HG03571 (cell line): ENCODE measurements at regions not wholly inside any gene's neighbourhood (a gene's known extent, or its start where the extent isn't known, plus 50 kb on each side); places are given as distances from the start of the nearest gene placed in this dataset.
"Not testable (repeated sequence)": the region's sequence is repeated elsewhere in the genome, so short reads cannot be mapped to it uniquely, and the experiment has no call there.

Experiments used
- ATAC-seq: cut with Tn5 transposase; IDR thresholded peaks from one replicate; pipeline ENCODE4 v1.9.1; 2021; ENCODE audit not compliant: unreplicated experiment

DNA sequence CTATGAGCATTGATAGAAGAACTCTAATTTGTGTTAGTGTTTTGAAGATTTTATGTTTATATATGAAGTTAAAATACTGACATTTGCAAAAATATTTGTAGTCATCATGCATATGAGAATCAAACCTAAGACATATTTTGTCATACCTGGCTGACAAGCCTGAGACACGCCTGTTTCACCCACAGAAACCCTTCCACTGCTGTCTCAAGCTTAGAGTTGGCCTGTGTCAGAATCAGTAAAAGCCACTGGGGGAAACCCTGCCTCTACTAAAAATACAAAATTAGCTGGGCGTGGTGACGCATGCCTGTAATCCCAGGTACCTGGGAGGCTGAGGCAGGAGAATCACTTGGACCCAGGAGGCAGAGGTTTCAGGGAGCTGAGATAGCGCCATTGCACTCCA is 218.0 kb upstream of the C1QTNF3 start:
- not testable (repeated sequence) for ATAC-seq

DNA sequence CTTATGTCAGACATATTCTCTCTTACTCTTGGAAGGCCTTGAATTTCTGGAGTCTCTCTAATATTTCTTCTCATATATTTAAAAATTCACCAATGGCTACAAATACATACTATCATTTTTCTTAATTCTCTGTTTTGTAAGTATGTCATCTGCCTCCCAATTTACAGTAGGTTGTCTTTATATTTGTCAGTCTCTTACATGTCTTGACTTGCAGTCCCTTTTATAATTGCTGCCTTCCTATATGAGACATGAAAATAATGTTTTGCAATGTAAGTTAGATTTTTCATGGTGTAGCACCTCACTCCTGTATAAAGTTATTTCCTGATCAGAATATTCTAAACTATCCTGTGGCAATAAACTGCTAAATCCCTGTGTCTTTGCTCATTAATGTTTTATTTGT is 223.1 kb upstream of the C1QTNF3 start:
- ATAC-seq: not testable (repeated sequence)

DNA sequence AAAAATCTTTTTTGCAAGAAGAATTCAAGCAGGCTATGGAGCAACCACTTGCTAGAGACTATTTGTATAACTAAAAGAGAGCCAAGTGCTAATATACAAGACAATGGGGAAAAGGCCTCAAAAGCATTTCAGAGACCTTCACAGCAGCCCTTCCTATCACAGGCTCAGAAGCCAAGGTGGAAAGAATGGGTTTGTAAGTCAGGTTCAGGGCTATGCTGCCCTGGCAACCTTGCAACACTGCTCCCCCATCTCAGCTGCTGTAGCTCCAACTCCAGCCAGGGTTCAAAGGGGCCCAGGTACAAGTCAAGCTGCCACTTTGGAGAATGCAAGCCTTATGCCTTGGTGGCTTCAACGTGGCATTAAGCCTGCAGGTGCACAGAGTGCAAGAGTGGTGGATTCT is 253.7 kb upstream of the C1QTNF3 start:
- ATAC-seq: not testable (repeated sequence)

DNA sequence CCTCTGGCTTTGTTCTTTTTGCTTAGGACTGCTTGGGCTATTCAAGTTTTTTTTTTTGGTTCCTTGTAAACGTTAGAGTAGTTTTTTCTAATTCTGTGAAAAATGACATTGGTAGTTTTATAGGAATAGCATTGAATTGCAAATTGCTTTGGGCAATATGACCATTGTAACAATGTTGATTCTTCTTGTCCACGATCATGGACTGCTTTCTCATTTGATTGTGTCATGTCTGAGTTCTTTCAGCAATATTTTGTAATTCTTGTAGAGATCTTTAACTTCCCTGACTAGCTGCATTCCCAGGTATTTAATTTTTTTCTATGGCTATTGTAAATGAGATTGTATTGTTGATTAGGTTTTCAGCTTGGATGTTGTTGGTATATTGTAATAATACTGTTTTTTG is 286.2 kb upstream of the C1QTNF3 start:
- ATAC-seq: not testable (repeated sequence)

DNA sequence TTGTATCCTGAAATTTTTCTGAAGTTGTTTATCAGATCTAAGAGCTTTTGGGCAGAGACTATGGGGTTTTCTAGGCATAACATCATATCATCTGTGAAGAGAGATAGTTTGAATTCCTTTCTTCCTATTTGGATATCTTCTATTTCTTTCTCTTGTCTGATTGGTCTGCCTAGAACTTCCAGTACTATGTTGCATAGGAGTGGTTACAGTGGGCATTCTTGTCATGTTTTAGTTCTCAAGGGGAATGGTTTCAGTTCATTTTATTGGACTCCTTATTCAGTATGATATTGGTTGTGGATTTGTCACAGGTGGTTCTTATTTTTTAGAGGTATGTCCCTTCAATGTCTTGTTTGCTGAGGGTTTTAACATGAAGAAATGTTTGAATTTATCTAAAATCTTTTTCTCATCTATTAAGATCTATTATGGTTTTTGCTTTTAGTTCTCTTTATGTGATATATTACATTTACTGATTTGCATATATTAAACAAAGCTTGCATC is 286.6 kb upstream of the C1QTNF3 start:
- ATAC-seq: not testable (repeated sequence)

DNA sequence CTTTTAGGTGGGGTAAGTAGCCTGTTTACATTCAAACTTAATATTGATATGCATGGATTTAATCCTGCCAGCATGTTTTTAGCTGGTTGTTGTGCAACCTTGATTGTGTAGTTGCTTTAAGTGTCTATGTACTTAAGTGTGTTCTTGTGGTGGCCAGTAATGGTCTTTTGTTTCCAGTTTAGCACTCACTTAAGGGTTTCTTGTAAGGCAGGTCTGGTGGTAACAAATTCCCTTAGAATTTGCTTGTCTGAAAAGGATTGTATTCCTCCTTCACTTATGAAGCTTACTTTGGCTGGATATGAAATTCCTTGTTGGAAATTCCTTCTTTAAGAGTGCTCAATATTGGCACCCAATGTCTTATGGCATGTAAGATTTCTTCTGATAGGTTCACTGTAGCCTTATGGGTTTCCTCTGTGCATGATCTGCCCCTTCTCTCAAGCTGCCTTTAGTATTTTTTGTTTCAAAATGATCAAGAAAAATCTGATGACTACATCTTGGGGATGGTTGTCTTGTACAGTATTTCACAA is 289.0 kb upstream of the C1QTNF3 start:
- ATAC-seq: not testable (repeated sequence)

DNA sequence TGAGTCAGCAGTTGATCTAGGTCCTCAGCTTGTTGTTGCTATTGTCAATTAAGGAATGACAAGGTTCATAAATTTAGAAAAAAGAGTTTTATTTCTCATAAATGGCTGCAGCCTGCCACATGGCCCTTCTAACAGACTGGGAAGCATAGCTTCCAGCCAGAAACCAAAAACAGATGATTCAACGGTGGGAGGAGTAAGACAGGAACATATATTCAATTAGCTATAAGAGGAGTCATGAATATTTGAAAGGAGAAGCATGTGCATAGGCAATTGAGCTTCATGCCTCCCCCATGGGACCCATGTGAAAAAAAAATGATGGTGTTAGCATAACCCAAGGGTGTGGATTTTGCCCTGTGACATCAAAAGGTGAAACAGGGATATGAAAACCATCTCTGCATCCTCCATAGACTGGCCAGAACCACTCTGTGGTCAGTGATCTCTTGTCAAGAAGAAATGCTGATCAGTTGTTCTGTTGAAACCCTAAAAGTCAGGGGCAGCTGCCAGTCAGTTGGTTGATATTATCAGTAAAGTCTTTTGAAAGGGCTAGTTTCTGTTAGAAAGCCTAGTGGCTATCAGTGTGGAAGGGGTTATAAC is 296.5 kb upstream of the C1QTNF3 start:
- not testable (repeated sequence) for ATAC-seq

DNA sequence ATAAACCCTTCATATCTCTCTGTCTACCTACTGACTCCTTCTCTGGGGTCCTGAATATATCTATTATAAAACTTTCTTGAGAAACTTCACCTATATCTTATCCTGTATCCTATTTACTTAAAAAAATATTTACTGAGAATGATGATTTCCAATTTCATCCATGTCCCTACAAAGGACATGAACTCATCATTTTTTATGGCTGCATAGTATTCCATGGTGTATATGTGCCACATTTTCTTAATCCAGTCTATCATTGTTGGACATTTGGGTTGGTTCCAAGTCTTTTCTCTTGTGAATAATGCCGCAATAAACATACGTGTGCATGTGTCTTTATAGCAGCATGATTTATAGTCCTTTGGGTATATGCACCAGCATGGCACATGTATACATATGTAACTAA is 301.7 kb upstream of the RAI14 start:
- not testable (repeated sequence) for ATAC-seq

DNA sequence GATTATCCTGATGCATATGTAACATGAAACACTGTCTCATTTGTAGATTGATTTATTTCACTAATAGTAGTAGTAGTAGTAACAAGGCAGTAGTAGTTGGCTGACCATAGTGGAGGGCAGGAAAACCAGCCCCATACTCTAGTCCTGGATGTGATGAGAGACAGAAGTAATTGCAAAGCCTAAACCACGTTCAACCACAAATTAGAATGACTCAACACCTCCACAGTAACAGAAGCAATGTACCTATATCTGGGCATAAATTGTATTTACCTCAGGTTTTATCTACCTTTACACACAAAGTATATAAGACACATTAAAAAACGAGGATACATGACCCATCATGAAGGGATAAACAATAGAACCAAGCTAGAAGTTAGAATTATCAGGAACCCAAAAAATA is 284.7 kb upstream of the RAI14 start:
- ATAC-seq: not testable (repeated sequence)

DNA sequence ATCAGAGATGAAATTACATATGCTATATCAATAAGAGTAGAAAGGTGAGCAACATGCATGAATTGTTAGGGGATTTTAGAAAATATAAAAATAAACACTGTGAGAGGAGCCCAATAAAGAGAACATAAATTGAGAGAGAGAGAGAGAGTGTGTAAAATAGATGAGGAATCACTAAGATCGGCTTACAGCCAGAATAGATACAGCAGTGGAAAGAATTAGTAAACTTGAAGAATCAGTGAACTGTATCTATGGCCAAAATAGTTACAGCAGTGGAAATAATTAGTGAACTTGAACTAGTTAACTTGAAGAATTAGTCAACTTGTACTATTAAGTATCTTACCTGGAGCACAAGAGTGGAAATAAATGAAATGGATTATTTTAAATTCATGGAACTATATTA is 284.3 kb upstream of the RAI14 start:
- not testable (repeated sequence) for ATAC-seq

DNA sequence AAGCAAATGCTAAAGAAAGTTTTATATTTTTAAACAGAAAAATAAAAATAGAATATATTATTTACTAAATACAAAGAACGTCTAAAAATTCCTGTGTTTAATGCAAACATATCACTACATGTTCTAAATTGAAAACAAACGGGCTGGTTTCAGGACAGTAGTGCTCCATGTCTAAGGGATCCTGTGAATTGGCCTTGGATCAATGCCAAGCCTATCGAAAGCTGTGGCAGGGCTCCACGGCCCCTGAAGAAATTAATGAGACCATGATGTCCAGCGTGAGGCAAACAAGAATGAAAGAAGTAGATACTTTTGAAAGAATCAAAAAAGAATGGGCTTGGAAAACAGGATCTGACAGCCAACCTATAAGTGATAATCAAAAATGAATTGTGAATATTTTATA is 283.4 kb upstream of the RAI14 start:
- not testable (repeated sequence) for ATAC-seq

DNA sequence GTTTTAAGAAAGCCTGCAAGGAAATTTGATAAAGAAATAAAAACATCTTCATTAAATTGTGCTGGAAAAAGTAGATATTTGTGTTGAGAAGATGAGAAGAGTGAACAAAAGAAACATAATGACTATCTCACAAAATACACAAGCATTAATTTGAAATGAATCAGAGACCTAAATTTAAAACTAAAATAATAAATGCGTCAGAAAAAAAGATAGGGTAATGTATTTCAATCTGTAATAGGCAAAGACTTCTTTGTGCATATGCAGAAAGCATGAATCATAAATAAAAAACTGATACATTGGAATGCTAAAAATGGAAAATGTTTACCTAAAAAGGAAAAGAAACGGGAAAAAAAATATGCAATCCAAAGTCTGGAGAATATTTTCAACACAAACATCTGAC is 278.5 kb upstream of the RAI14 start:
- not testable (repeated sequence) for ATAC-seq

DNA sequence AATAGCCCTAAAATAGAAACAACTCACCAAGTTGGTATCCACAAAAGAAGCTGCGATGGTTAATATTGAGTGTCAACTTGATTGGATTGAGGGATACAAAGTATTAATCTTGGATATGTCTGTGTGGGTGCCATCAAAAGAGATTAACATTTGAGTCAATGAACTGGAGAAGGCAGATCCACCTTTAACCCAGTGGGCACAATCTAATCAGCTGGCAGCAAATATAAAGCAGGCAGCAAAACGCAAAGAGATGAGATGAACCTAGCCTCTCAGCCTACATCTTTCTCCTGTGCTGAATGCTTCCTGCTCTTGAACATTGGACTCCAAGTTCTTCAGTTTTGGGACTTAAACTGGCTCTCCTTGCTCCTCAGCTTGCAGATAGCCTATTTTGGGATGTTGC is 277.6 kb upstream of the RAI14 start:
- ATAC-seq: not testable (repeated sequence)

DNA sequence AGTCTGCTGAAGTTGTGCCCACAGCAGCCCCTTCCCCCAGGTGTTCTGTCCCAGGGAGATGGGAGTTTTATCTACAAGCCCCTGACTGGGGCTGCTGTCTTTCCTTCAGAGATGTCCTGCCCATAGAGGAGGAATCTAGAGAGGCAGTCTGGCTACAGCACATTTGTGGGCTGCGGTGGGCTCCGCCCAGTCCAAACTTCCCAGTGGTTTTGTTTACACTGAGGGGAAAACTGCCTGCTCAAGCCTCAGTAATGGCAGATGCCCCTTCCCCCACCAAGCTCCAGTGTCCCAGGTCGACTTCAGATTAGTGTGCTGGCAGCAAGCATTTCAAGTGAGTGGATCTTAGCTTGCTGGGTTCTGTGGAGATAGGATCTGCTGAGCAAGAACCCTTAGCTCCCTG is 267.4 kb upstream of the RAI14 start:
- ATAC-seq: not testable (repeated sequence)

DNA sequence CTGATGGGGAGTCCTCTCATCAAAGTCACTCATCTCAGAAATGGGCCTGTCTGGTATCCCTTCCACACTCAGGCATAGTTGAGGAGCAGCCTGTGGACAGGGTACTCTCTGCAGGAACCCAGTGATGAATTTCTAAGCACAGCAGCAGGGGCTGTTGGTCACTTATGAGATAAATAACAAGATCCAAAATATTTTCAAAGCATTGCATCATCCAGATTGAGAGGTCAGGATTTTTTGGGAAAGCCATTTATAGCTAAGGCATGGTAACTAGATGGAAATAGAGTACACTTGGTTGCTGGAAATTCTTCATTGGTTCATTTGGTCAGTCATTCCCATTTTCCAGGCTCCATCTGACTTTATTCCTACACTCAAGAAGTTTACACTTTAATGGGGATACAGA is 246.8 kb upstream of the RAI14 start:
- no peak for ATAC-seq

DNA sequence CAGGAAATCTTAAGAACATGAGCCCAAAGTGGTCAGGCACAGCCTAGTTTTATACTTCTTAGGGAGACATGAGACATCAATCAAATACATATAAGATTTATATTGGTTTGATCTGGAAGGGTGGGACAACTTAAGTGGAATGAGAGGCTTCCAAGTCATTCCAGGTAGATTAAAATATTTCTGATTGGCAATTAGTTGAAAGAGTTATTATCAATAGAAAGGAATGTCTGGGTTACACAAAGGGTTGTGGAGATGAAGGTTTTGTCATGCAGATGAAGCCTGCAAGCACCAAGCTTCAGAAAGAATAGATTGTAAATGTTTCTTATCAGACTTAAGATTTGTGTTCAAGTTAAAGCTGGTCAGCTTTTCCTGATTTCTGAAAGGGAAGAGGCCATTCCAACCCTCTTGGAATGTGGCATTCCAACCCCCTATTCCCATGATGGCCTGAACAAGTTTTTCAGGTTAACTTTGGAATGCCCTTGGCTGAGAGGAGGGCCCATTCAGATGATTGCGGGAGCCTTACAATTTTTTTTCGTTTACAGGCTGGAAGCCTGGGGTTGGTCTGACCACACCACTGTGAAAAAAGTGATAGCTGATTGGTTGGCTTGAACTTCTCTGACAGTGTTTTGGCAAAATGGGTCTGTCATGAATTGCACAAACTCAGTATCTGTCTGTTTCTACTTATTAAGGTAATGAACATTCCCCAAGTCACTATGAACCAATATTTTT is 245.6 kb upstream of the RAI14 start:
- ATAC-seq: no peak

DNA sequence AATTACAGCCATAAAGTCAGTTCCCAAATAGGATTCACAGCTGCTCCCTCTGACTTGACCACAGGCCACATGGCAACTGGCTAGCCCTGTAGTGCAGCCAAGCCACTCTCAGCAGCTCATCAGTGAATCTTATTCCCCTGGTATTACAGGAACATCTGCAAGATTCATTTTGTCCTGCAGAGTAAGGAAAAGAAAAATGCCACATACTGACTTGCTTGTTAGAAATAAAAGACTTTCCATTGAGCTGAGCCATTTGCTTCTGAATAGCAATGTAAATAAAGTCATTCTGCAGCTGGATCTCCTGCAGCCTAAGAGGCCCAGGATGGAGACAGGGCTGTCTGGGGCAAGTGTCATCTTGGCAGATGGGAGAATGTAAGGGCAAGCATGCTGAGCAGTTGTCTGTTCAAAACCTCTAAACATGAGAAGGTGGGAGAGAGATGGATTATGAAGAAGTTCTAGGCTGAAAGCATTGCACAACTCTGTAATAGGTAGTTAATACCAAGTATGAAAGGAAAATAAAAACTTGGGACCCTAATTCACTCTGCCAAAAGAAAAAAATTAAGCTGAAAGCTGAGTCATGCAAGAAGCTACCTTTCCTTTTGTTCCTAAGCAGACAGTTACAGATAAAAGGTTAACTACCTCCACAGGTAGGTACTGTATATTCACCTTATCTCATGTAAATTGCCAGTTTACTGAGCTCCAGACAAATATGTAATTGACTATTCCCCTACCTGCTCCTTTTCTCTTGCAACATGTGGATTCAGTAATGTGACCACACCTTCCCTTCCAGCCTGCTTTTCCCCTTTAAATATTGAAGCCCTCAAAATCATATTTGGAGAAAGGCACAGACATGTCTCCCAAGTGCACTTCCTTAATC is 244.4 kb upstream of the RAI14 start:
- ATAC-seq: no peak

DNA sequence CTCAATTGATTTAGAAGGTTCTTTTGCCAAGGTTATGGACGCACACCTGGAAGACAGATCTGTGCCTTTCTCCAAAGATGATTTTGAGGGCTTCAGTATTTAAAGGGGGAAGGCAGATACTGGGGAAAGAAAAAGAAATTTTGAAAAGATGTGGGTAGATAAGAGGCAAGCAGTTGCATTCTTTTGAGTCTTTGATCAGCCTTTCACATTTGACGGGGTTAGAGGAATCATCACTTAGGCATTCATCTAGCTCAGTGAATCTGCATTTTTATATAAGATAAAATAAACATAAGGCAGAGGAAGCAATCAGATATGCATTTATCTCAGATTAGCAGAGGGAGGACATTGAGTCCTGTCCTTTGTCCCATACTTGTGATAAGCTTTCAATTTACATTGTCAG is 243.4 kb upstream of the RAI14 start:
- ATAC-seq: no peak

DNA sequence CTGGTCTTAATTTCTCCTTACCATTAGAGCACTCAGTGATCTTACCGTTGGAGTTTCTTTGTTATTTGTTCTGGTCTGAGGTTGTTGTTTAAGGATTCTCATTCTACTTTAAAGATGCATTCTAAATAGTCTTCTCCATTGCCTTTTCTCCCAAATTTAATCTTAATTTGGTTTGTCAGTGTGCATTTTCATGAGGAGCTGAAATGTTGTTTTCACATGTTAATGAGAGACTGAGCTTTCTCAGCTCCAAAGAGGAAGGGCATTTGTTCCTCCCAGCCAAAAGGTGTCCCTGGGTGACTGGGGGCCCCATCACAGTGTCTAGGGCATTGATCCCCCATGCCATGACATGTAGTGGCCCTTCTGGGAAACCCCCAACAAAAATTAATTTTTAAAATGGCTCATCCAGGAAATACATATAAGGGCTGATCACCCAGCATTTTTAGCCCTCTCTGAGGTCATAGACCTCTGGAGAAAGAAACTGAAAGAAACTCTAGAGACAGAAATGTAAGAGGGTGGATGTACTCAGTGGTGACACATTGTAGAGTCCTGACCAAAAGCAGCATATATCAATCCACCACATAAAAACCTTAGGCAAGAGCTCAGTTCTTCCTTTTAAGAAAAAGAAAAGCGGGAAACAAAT is 240.4 kb upstream of the RAI14 start:
- ATAC-seq: peak; percentile 95

DNA sequence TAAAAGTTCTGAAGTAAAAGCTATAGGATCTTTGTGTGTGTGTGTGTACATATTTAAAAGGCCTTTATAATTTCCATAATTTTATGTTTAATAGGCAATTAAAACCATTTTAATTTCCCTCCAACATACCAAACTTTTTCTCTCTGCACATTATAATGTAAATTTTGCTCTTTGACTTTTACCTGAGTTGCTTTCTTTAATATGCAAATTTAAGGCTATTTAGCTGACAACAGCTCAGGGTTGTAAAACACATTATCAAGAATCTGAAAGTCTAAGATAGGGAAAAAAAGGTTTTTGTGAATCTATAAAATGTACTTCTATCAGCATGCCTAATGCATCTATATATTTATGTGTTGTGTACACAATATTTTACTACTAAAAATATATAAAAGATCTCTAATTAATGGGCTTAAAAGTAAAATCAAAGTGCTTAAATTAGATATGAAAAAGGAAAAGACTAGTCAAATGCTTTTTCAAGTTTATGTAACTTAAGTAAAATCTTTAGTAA is 239.6 kb upstream of the RAI14 start:
- ATAC-seq: no peak

DNA sequence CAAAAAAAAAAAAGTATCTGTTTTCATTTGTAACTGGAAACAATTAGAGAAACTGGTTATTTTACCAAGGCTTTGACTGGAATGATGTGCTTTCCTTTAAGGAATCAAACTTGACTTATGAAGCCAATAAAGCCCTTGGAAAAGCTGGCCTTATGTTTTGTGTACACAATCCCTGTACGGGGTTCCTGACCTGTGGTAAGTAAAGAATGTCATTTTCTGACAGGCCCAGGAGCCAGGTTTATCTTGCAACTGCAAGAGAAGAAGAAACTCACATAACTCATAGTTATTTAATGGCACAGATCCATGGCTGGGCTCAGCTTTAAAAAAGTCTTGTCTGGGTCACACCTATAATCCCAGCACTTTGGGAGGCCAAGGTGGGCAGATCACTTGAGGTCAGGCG is 235.9 kb upstream of the RAI14 start:
- ATAC-seq: not testable (repeated sequence)
